HG03565 (cell line): ENCODE measurements at regions not wholly inside any gene's neighbourhood (a gene's known extent, or its start where the extent isn't known, plus 50 kb on each side); places are given as distances from the start of the nearest gene placed in this dataset.

Experiments
- ATAC-seq: cut with Tn5 transposase; IDR thresholded peaks from one replicate; pipeline ENCODE4 v1.9.1; 2021; ENCODE audit warnings: mild to moderate bottlenecking, moderate library complexity; ENCODE audit not compliant: unreplicated experiment

- no peak for ATAC-seq
Observed at GRCh38 chr17:77867976-77868713, 90.4 kb upstream of the TNRC6C start.

- no peak for ATAC-seq
Observed at GRCh38 chr17:77869041-77869599, 89.4 kb upstream of the TNRC6C start.

- peak; percentile 79 for ATAC-seq
Observed at GRCh38 chr17:77869665-77870132, 88.8 kb upstream of the TNRC6C start.

GRCh38 chr17:77872199-77872598 is 86.3 kb upstream of the TNRC6C start:
- ATAC-seq: no peak

- no peak for ATAC-seq
Observed at GRCh38 chr17:77872714-77873499, 85.6 kb upstream of the TNRC6C start.

- no peak for ATAC-seq
Observed at GRCh38 chr17:77873500-77874302, 84.8 kb upstream of the TNRC6C start.

GRCh38 chr17:77874303-77875050 is 84.0 kb upstream of the TNRC6C start:
- ATAC-seq: no peak

GRCh38 chr17:77875051-77875780 is 83.3 kb upstream of the TNRC6C start:
- ATAC-seq: no peak

GRCh38 chr17:77875881-77876509 is 82.5 kb upstream of the TNRC6C start:
- ATAC-seq: no peak

GRCh38 chr17:77877036-77877435 is 81.5 kb upstream of the TNRC6C start:
- no peak for ATAC-seq

GRCh38 chr17:77877646-77878355 is 80.7 kb upstream of the TNRC6C start:
- no peak for ATAC-seq

GRCh38 chr17:77879226-77879895 is 79.1 kb upstream of the TNRC6C start:
- no peak for ATAC-seq

- no peak for ATAC-seq
Observed at GRCh38 chr17:77879896-77880280, 78.6 kb upstream of the TNRC6C start.

- ATAC-seq: no peak
Observed at GRCh38 chr17:77880711-77881450, 77.6 kb upstream of the TNRC6C start.

- ATAC-seq: peak; percentile 78
Observed at GRCh38 chr17:77881545-77881944, 77.0 kb upstream of the TNRC6C start.

GRCh38 chr17:77882040-77882439 is 76.5 kb upstream of the TNRC6C start:
- ATAC-seq: no peak

GRCh38 chr17:77882481-77883212 is 75.9 kb upstream of the TNRC6C start:
- no peak for ATAC-seq
